ENCODE measurements at regions not wholly inside any gene's neighbourhood (a gene's known extent, or its start where the extent isn't known, plus 50 kb on each side); places are given as distances from the start of the nearest gene placed in this dataset.
"Not testable (repeated sequence)": the region's sequence is repeated elsewhere in the genome, so short reads cannot be mapped to it uniquely, and the experiment has no call there.

DNA sequence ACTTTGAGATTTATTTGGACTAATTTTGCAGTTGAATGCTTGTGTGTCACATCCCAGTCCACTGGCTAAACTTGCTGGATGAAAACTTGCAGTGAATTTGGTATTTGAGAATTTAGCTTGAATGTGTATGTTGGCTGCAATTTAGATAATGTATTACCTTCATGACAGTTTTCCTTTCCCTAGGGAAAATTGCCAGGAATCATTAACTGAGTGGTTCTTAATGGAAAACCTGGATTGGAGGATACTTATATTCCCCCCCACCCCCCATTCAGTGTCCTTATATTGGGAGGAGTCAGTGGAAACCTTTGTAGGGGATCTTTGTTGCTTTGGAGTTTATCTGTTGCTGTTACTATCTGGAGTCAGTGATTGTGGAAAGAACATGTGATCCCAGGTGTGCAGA lies 67.6 kb downstream of the KPNA2 start:
- Histone ChIP-seq H3K4me1 (ENCODE audit: control extremely low read depth in 1 of 4, control insufficient read depth in 4 of 4, insufficient read depth in 4 of 4, low read length in 3 of 4) (peaks cover 0 to 20% (median 16%) of the 10 kb centered on the region in 4 experiments), H3K36me3 (ENCODE audit: control insufficient read depth in 4 of 4, insufficient read depth in 4 of 4, low read length in 3 of 4) (no peaks in the 10 kb centered on the region), H3K9me3 (ENCODE audit: control extremely low read depth in 1 of 5, control insufficient read depth in 4 of 5, insufficient read depth in 2 of 5, low read depth in 1 of 5, low read length in 4 of 5) (no peaks in the 10 kb centered on the region), H3K4me3 (ENCODE audit: control insufficient read depth in 1 of 7, extremely low read depth in 1 of 7, insufficient read depth in 4 of 7, low read depth in 2 of 7, low read length in 6 of 7) (peak overlapping the region in 2 of 7 experiments; percentile 30 to 93), H3K27me3 (replicated peaks in 2 of 5; ENCODE audit: control insufficient read depth in 4 of 5, insufficient read depth in 5 of 5, low read length in 4 of 5) (no peaks in the 10 kb centered on the region), H3K27ac (ENCODE audit: insufficient read depth in 1 of 2, low read depth in 1 of 2, low read length in 2 of 2, poor library complexity in 1 of 2, severe bottlenecking in 2 of 2) (no peak overlapping the region)
- peak in 1 of 3 donors; percentile 13 for DNase-seq
- CTCF ChIA-PET, result no interaction called here
- POLR2A ChIA-PET, result interaction anchor here (0.8 kb wide), 1 partner anchor 10 kb away, joined by 3 read pairs; no protein-coding TSS in a partner anchor

DNA sequence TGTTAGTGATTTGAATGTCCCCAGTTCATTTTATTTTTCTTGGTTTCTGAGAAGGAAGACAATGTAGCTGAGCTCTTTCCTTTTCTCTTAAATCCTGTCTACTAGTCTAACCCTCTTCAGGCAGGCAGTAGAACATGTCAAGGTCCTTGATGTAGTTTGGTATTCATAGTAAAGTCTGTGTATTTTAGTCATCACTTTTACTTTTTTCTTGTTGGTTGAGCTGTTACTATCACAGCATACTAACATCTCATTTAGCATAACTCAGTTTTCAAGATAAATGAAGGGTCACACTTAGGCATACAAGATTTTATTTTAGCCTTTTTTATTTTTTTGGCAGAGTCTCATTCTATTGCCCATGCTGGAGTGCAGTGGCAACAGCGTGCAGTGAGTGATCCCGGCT lies 70.5 kb downstream of the KPNA2 start:
- Histone ChIP-seq H3K4me1 (ENCODE audit: control extremely low read depth in 1 of 4, control insufficient read depth in 4 of 4, insufficient read depth in 4 of 4, low read length in 3 of 4) (peaks cover 0 to 16% (median 12%) of the 10 kb centered on the region in 4 experiments), H3K36me3 (ENCODE audit: control insufficient read depth in 4 of 4, insufficient read depth in 4 of 4, low read length in 3 of 4) (peaks cover 0 to 2% (median 0%) of the 10 kb centered on the region in 4 experiments), H3K9me3 (ENCODE audit: control extremely low read depth in 1 of 5, control insufficient read depth in 4 of 5, insufficient read depth in 2 of 5, low read depth in 1 of 5, low read length in 4 of 5) (peaks cover 0 to 4% (median 0%) of the 10 kb centered on the region in 5 experiments), H3K27me3 (replicated peaks in 2 of 5; ENCODE audit: control insufficient read depth in 4 of 5, insufficient read depth in 5 of 5, low read length in 4 of 5) (no peaks in the 10 kb centered on the region), H3K4me3 (ENCODE audit: control insufficient read depth in 1 of 7, extremely low read depth in 1 of 7, insufficient read depth in 4 of 7, low read depth in 2 of 7, low read length in 6 of 7) (no peak overlapping the region), H3K27ac (ENCODE audit: insufficient read depth in 1 of 2, low read depth in 1 of 2, low read length in 2 of 2, poor library complexity in 1 of 2, severe bottlenecking in 2 of 2) (no peak overlapping the region)
- ChIA-PET CTCF (interaction anchor here (1.1 kb wide), 1 partner anchor 37 kb away, joined by 3 read pairs; no protein-coding TSS in a partner anchor), POLR2A (no interaction called here)
- no peak for DNase-seq
- WGBS (ENCODE audit: insufficient coverage), result 100% methylated on average over 2 of the region's 2 CpGs

DNA sequence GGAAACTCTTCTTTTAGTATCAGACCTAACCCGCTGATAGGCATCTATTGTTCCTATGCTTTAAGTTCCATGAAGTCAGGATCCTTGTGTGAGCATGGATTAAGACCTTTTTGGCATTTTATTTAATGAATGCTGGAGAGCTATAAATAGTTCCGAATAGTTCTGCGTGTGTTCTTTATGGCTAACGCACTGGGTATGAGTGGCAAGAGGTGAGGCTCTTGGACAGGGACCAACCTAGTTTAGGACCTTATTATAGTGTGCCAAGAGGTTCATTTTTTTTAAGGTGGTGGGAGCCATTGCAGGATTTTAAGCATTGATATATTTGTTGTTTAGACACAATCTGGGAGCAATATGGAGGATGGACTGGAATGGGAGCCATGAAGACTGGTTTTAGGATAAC lies 71.8 kb downstream of the KPNA2 start:
- Histone ChIP-seq H3K36me3 (ENCODE audit: control insufficient read depth in 4 of 4, insufficient read depth in 4 of 4, low read length in 3 of 4) (peaks cover 0 to 2% (median 0%) of the 10 kb centered on the region in 4 experiments), H3K27me3 (replicated peaks in 2 of 5; ENCODE audit: control insufficient read depth in 4 of 5, insufficient read depth in 5 of 5, low read length in 4 of 5) (no peaks in the 10 kb centered on the region), H3K9me3 (ENCODE audit: control extremely low read depth in 1 of 5, control insufficient read depth in 4 of 5, insufficient read depth in 2 of 5, low read depth in 1 of 5, low read length in 4 of 5) (peaks cover 0 to 4% (median 0%) of the 10 kb centered on the region in 5 experiments), H3K4me1 (ENCODE audit: control extremely low read depth in 1 of 4, control insufficient read depth in 4 of 4, insufficient read depth in 4 of 4, low read length in 3 of 4) (peaks cover 0 to 10% (median 8%) of the 10 kb centered on the region in 4 experiments), H3K27ac (ENCODE audit: insufficient read depth in 1 of 2, low read depth in 1 of 2, low read length in 2 of 2, poor library complexity in 1 of 2, severe bottlenecking in 2 of 2) (no peak overlapping the region), H3K4me3 (ENCODE audit: control insufficient read depth in 1 of 7, extremely low read depth in 1 of 7, insufficient read depth in 4 of 7, low read depth in 2 of 7, low read length in 6 of 7) (no peak overlapping the region)
- ChIA-PET POLR2A (no interaction called here), CTCF (interaction anchor here (0.9 kb wide), 1 partner anchor 22 kb away, joined by 3 read pairs; no protein-coding TSS in a partner anchor)
- no peak for DNase-seq
- 75% methylated on average over 4 of the region's 4 CpGs for WGBS (ENCODE audit: insufficient coverage)

DNA sequence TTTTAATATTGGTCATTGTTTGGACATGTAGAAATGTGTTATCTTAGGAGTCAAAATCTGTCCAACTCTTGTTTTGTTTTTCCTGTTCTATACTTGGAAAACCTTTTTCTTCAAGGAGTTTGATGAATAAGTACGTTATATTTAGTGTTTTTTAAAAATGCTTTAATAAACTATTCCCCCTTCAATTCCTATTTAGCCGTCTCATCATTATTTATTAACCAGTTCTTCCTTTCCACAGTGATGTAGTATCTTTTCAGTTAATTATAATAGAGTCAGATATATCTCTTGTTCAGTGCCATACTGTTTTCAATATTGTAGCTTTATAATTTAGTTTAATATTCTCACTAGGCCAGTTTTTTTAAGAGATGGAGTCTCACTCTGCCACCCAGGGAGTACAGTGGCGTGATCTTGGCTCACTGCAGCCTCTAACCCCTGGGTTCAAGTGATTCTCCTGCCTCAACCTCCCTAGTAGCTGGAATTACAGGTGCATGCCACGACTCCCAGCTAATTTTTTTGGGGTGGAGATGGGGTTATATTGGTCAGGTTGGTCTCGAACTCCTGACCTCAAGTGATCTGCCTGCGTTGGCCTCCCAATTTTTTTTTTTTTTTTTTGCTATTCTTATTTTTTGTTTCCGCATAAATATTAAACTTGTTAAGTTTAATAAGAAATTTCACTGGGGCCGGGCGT lies 72.9 kb downstream of the KPNA2 start:
- no peak for DNase-seq
- Histone ChIP-seq H3K27me3 (replicated peaks in 2 of 5; ENCODE audit: control insufficient read depth in 4 of 5, insufficient read depth in 5 of 5, low read length in 4 of 5) (no peaks in the 10 kb centered on the region), H3K9me3 (ENCODE audit: control extremely low read depth in 1 of 5, control insufficient read depth in 4 of 5, insufficient read depth in 2 of 5, low read depth in 1 of 5, low read length in 4 of 5) (peaks cover 0 to 4% (median 0%) of the 10 kb centered on the region in 5 experiments), H3K4me3 (ENCODE audit: control insufficient read depth in 1 of 7, extremely low read depth in 1 of 7, insufficient read depth in 4 of 7, low read depth in 2 of 7, low read length in 6 of 7) (no peak overlapping the region), H3K36me3 (ENCODE audit: control insufficient read depth in 4 of 4, insufficient read depth in 4 of 4, low read length in 3 of 4) (peaks cover 0 to 2% (median 0%) of the 10 kb centered on the region in 4 experiments), H3K27ac (ENCODE audit: insufficient read depth in 1 of 2, low read depth in 1 of 2, low read length in 2 of 2, poor library complexity in 1 of 2, severe bottlenecking in 2 of 2) (no peak overlapping the region), H3K4me1 (ENCODE audit: control extremely low read depth in 1 of 4, control insufficient read depth in 4 of 4, insufficient read depth in 4 of 4, low read length in 3 of 4) (no peaks in the 10 kb centered on the region)
- ChIA-PET POLR2A (no interaction called here), CTCF (no interaction called here)
- 100% methylated on average over 1 of the region's 9 CpGs for whole genome bisulfite sequencing (ENCODE audit: insufficient coverage)

DNA sequence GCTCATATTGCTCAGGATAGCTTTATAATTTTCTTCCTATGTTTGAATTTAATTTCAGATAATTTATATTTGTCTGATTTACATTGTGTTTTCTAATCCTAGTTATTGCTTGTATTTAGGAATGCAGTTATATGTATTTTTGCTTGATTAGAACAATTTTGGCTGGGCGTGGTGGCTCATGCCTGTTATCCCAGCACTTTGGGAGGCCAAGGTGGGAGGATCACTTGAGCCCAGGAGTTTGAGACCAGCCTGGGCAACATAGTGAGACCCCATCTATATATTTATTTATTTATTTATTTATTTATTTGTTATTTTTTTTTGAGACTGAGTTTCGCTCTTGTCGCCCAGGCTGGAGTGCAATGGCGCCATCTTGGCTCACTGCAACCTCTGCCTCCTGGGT lies 73.9 kb downstream of the KPNA2 start:
- POLR2A ChIA-PET; H3K4me1 ChIP-seq (ENCODE audit: control extremely low read depth in 1 of 4, control insufficient read depth in 4 of 4, insufficient read depth in 4 of 4, low read length in 3 of 4); DNase-seq; H3K36me3 ChIP-seq (ENCODE audit: control insufficient read depth in 4 of 4, insufficient read depth in 4 of 4, low read length in 3 of 4); H3K27me3 ChIP-seq (replicated peaks in 2 of 5; ENCODE audit: control insufficient read depth in 4 of 5, insufficient read depth in 5 of 5, low read length in 4 of 5); H3K9me3 ChIP-seq (ENCODE audit: control extremely low read depth in 1 of 5, control insufficient read depth in 4 of 5, insufficient read depth in 2 of 5, low read depth in 1 of 5, low read length in 4 of 5); CTCF ChIA-PET; H3K27ac ChIP-seq (ENCODE audit: insufficient read depth in 1 of 2, low read depth in 1 of 2, low read length in 2 of 2, poor library complexity in 1 of 2, severe bottlenecking in 2 of 2); H3K4me3 ChIP-seq (ENCODE audit: control insufficient read depth in 1 of 7, extremely low read depth in 1 of 7, insufficient read depth in 4 of 7, low read depth in 2 of 7, low read length in 6 of 7): not testable (repeated sequence)
- 86% methylated on average over 1 of the region's 4 CpGs for WGBS (ENCODE audit: insufficient coverage)

GRCh38 chr17:68116211-68116610 lies 80.7 kb downstream of the KPNA2 start:
- H3K27ac ChIP-seq (ENCODE audit: insufficient read depth in 1 of 2, low read depth in 1 of 2, low read length in 2 of 2, poor library complexity in 1 of 2, severe bottlenecking in 2 of 2); H3K4me1 ChIP-seq (ENCODE audit: control extremely low read depth in 1 of 4, control insufficient read depth in 4 of 4, insufficient read depth in 4 of 4, low read length in 3 of 4); H3K27me3 ChIP-seq (replicated peaks in 2 of 5; ENCODE audit: control insufficient read depth in 4 of 5, insufficient read depth in 5 of 5, low read length in 4 of 5); CTCF ChIA-PET; H3K9me3 ChIP-seq (ENCODE audit: control extremely low read depth in 1 of 5, control insufficient read depth in 4 of 5, insufficient read depth in 2 of 5, low read depth in 1 of 5, low read length in 4 of 5); H3K4me3 ChIP-seq (ENCODE audit: control insufficient read depth in 1 of 7, extremely low read depth in 1 of 7, insufficient read depth in 4 of 7, low read depth in 2 of 7, low read length in 6 of 7); DNase-seq; POLR2A ChIA-PET: not testable (repeated sequence)
- peaks cover 5 to 27% (median 16%) of the 10 kb centered on the region in 4 experiments for H3K36me3 ChIP-seq (ENCODE audit: control insufficient read depth in 4 of 4, insufficient read depth in 4 of 4, low read length in 3 of 4)
- 97% methylated on average over 15 of the region's 32 CpGs for WGBS (ENCODE audit: insufficient coverage)

GRCh38 chr17:68122587-68122986 lies 87.1 kb downstream of the KPNA2 start:
- CTCF ChIA-PET, result no interaction called here
- peaks cover 10 to 46% (median 31%) of the 10 kb centered on the region in 4 experiments for H3K36me3 ChIP-seq (ENCODE audit: control insufficient read depth in 4 of 4, insufficient read depth in 4 of 4, low read length in 3 of 4)
- H3K4me3 ChIP-seq (ENCODE audit: control insufficient read depth in 1 of 7, extremely low read depth in 1 of 7, insufficient read depth in 4 of 7, low read depth in 2 of 7, low read length in 6 of 7), result no peak overlapping the region
- H3K4me1 ChIP-seq (ENCODE audit: control extremely low read depth in 1 of 4, control insufficient read depth in 4 of 4, insufficient read depth in 4 of 4, low read length in 3 of 4), result peaks cover 0 to 10% (median 3%) of the 10 kb centered on the region in 4 experiments
- no peak overlapping the region for H3K27ac ChIP-seq (ENCODE audit: insufficient read depth in 1 of 2, low read depth in 1 of 2, low read length in 2 of 2, poor library complexity in 1 of 2, severe bottlenecking in 2 of 2)
- H3K9me3 ChIP-seq (ENCODE audit: control extremely low read depth in 1 of 5, control insufficient read depth in 4 of 5, insufficient read depth in 2 of 5, low read depth in 1 of 5, low read length in 4 of 5), result peaks cover 0 to 7% (median 6%) of the 10 kb centered on the region in 5 experiments
- no peaks in the 10 kb centered on the region for H3K27me3 ChIP-seq (replicated peaks in 2 of 5; ENCODE audit: control insufficient read depth in 4 of 5, insufficient read depth in 5 of 5, low read length in 4 of 5)
- POLR2A ChIA-PET, result no interaction called here
- no CpG with 5 or more reads among the region's 3 CpGs for WGBS (ENCODE audit: insufficient coverage)
- no peak for DNase-seq
